Type B pancreatic cell (in vitro differentiated cells): ENCODE measurements at regions not wholly inside any gene's neighbourhood (a gene's known extent, or its start where the extent isn't known, plus 50 kb on each side); places are given as distances from the start of the nearest gene placed in this dataset.

Experiments used
- DNase-seq: peaks from one replicate; pipeline ENCODE4 v3.0.0; 2021; ENCODE audit warnings: mixed read lengths; ENCODE audit not compliant: unreplicated experiment; ENCODE audit errors: extremely low spot score
- H3K27ac Mint-ChIP-seq: 2 replicates; pipeline ENCODE4 v1.8.0; 2021; ENCODE audit warnings: mild to moderate bottlenecking, mixed read lengths
- H3K27me3 Mint-ChIP-seq: 2 replicates; pipeline ENCODE4 v1.8.0; 2021; ENCODE audit warnings: mixed read lengths
- H3K36me3 Mint-ChIP-seq: 2 replicates; pipeline ENCODE4 v1.8.0; 2021; ENCODE audit warnings: mixed read lengths
- H3K4me1 Mint-ChIP-seq: one replicate; pipeline ENCODE4 v1.8.0; 2021; ENCODE audit warnings: mixed read lengths; ENCODE audit not compliant: unreplicated experiment
- H3K4me3 Mint-ChIP-seq: 2 replicates; pipeline ENCODE4 v1.8.0; 2021; ENCODE audit warnings: mild to moderate bottlenecking, mixed read lengths
- H3K9me3 Mint-ChIP-seq: 2 replicates; pipeline ENCODE4 v1.8.0; 2021; ENCODE audit warnings: mixed read lengths
- CTCF ChIP-seq: fragments of 200-600 bp; sonication (generic); conservative IDR thresholded peaks from 2 replicates; pipeline ENCODE4 v1.5.0; 2021; ENCODE audit warnings: antibody characterized with exemption, mild to moderate bottlenecking

- no peak overlapping the region for H3K27ac Mint-ChIP-seq
- no peak for DNase-seq
- no peaks in the 10 kb centered on the region for H3K4me1 Mint-ChIP-seq
- no peak overlapping the region for H3K4me3 Mint-ChIP-seq
- H3K9me3 Mint-ChIP-seq = no peaks in the 10 kb centered on the region
- no peak for TF ChIP-seq CTCF
- H3K36me3 Mint-ChIP-seq = no peaks in the 10 kb centered on the region
- H3K27me3 Mint-ChIP-seq = peaks cover 4% of the 10 kb centered on the region
These were observed 243.8 kb upstream of the PEX5L start for GRCh38 chr3:180280555-180280954.

- H3K9me3 Mint-ChIP-seq = no peaks in the 10 kb centered on the region
- H3K4me3 Mint-ChIP-seq = no peak overlapping the region
- no peak overlapping the region for H3K27ac Mint-ChIP-seq
- no peaks in the 10 kb centered on the region for H3K36me3 Mint-ChIP-seq
- TF ChIP-seq CTCF = no peak
- peaks cover 4% of the 10 kb centered on the region for H3K27me3 Mint-ChIP-seq
- H3K4me1 Mint-ChIP-seq = no peaks in the 10 kb centered on the region
- DNase-seq = no peak
These were observed 245.6 kb upstream of the PEX5L start for GRCh38 chr3:180282386-180282785.

GRCh38 chr3:180283251-180283650, 246.5 kb upstream of the PEX5L start:
- Mint-ChIP-seq H3K4me3 (no peak overlapping the region), H3K4me1 (no peaks in the 10 kb centered on the region), H3K27me3 (peaks cover 4% of the 10 kb centered on the region), H3K27ac (no peak overlapping the region), H3K36me3 (no peaks in the 10 kb centered on the region), H3K9me3 (no peaks in the 10 kb centered on the region)
- TF ChIP-seq CTCF = no peak
- no peak for DNase-seq

GRCh38 chr3:180284331-180285110, 247.8 kb upstream of the PEX5L start:
- no peaks in the 10 kb centered on the region for H3K36me3 Mint-ChIP-seq
- H3K27me3 Mint-ChIP-seq = peaks cover 4% of the 10 kb centered on the region
- no peak overlapping the region for H3K27ac Mint-ChIP-seq
- no peak overlapping the region for H3K4me3 Mint-ChIP-seq
- no peak for DNase-seq
- TF ChIP-seq CTCF = no peak
- no peaks in the 10 kb centered on the region for H3K4me1 Mint-ChIP-seq
- H3K9me3 Mint-ChIP-seq = no peaks in the 10 kb centered on the region

GRCh38 chr3:180287703-180288102, 251.0 kb upstream of the PEX5L start:
- no peak for TF ChIP-seq CTCF
- Mint-ChIP-seq H3K27me3 (peaks cover 4% of the 10 kb centered on the region), H3K4me3 (no peak overlapping the region), H3K4me1 (no peaks in the 10 kb centered on the region), H3K9me3 (no peaks in the 10 kb centered on the region), H3K36me3 (no peaks in the 10 kb centered on the region), H3K27ac (no peak overlapping the region)
- no peak for DNase-seq
